Prostate gland (tissue), 2 donors: ENCODE measurements at regions not wholly inside any gene's neighbourhood (a gene's known extent, or its start where the extent isn't known, plus 50 kb on each side); places are given as distances from the start of the nearest gene placed in this dataset.

Experiments
- POLR2A ChIP-seq: fragments of 450-650 bp; IDR thresholded peaks from one replicate; pipeline ENCODE4 v1.6.1; 2016; ENCODE audit warnings: antibody characterized with exemption, mild to moderate bottlenecking
- POLR2AphosphoS5 ChIP-seq: sonication (generic); formaldehyde crosslinking; IDR thresholded peaks from one replicate; pipeline ENCODE4 v1.6.1; 2017; ENCODE audit warnings: antibody characterized with exemption
- TF ChIP-seq, protein P1 (sequence below), 4 experiments: fragments of 200-600 bp in 2 of 4; fragments of 450-650 bp in 2 of 4; sonication (generic) in 2 of 4; IDR thresholded peaks; 1 replicate in 3 of 4; 2 replicates in 1 of 4; pipeline ENCODE4 v1.5.1; 2016 to 2019; ENCODE audit warnings: antibody characterized with exemption in 4 of 4, mild to moderate bottlenecking in 2 of 4, moderate library complexity in 2 of 4

DNA sequence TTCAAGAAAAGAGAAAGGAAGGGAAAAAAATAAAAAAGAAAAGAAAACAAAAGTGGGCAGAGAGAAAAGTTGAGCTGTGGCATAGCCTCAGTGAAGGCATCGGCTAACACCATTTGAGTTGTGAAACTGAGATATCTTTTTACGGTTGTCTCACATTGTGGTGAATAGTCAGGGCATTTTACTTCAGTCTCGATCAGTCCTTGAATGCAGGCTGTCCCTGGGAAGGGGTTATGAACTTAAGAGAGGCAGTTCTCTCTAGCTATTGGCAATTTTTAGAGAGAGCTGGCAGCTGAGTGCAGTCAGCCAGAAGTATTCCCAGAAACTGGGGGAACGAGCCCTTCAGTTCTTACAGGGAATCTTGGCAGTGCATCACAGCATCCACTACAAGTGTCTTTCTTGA is 93.5 kb upstream of the SLC6A14 start:
- TF ChIP-seq, protein P1, sequence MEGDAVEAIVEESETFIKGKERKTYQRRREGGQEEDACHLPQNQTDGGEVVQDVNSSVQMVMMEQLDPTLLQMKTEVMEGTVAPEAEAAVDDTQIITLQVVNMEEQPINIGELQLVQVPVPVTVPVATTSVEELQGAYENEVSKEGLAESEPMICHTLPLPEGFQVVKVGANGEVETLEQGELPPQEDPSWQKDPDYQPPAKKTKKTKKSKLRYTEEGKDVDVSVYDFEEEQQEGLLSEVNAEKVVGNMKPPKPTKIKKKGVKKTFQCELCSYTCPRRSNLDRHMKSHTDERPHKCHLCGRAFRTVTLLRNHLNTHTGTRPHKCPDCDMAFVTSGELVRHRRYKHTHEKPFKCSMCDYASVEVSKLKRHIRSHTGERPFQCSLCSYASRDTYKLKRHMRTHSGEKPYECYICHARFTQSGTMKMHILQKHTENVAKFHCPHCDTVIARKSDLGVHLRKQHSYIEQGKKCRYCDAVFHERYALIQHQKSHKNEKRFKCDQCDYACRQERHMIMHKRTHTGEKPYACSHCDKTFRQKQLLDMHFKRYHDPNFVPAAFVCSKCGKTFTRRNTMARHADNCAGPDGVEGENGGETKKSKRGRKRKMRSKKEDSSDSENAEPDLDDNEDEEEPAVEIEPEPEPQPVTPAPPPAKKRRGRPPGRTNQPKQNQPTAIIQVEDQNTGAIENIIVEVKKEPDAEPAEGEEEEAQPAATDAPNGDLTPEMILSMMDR (IDR thresholded peaks at IDR 0.05): no peak
- TF ChIP-seq POLR2A: no peak
- no peak for TF ChIP-seq POLR2AphosphoS5
